HCT116 (cell line): ENCODE measurements at regions not wholly inside any gene's neighbourhood (a gene's known extent, or its start where the extent isn't known, plus 50 kb on each side); places are given as distances from the start of the nearest gene placed in this dataset.

ENCODE experiments used
- ATAC-seq: fragments of 200-7000 bp; cut with Tn5 transposase; 2 replicates; pipeline ENCODE4 v1.9.1; 2020; ENCODE audit warnings: mild to moderate bottlenecking, moderate library complexity
- BruUV-seq: library from RNA; stranded (reverse); fragments of 400-500 nt; replicated peaks from 2 replicates; lab custom pipeline; 2021; lab: Mats Ljungman, UMichigan
- CTCF ChIA-PET: fragments of 300-600 bp; sonication (Branson Sonifier 250); formaldehyde crosslinking; loops from one replicate; lab custom pipeline; 2021; ENCODE audit warnings: antibody characterized with exemption; lab: Charles Lee
- POLR2A ChIA-PET: fragments of 300-600, 350-600 bp; sonication (Branson Sonifier 250); formaldehyde crosslinking; loops from one replicate; lab custom pipeline; 2021; ENCODE audit warnings: antibody characterized with exemption; lab: Charles Lee
- RAD21 ChIA-PET, 2 experiments: fragments of 300-600 bp; sonication (Branson Sonifier 250); formaldehyde crosslinking; loops; one replicate each; lab custom pipeline; 2023; ENCODE audit warnings: low total read pairs in 2 of 2; ENCODE audit not compliant: uncharacterized antibody in 2 of 2, unreplicated experiment in 2 of 2, low non-redundant PET in 1 of 2; lab: Charles Lee
- DNase-seq: peaks from one replicate; pipeline ENCODE4 v3.0.0-alpha.2; 2010; ENCODE audit warnings: low read depth, low spot score
- H2AFZ ChIP-seq: fragments of 200-600 bp; shearing (Covaris generic), sonication (generic); 2 replicates; pipeline ENCODE4 v1.6.1; 2017; ENCODE audit warnings: low read depth, mixed run types, mixed read lengths, antibody characterized with exemption, low read length; ENCODE audit not compliant: poor library complexity, severe bottlenecking
- H3K27ac ChIP-seq: 2 replicates; pipeline ENCODE4 v1.5.1; 2012; ENCODE audit warnings: low read depth, low read length
- H3K27me3 ChIP-seq: fragments of 200-600 bp; sonication (generic); 2 replicates; pipeline ENCODE4 v1.6.1; 2016; ENCODE audit warnings: mixed run types, low read length, mixed read lengths; ENCODE audit not compliant: insufficient read depth
- H3K36me3 ChIP-seq, 2 experiments: fragments of 200-500 bp in 1 of 2; fragments of 200-600 bp in 1 of 2; sonication (Bioruptor generic) in 1 of 2; sonication (generic) in 1 of 2; 2 replicates each; pipeline versions ENCODE4 v1.5.1 to v1.6.1; 2014 to 2016; ENCODE audit warnings: low read length in 2 of 2, inconsistent platforms in 1 of 2, mixed read lengths in 1 of 2, mixed run types in 1 of 2; ENCODE audit not compliant: insufficient read depth in 2 of 2, control insufficient read depth in 1 of 2
- H3K4me1 ChIP-seq, 2 experiments: fragments of 200-600 bp in 1 of 2; sonication (generic) in 1 of 2; 2 replicates each; pipeline versions ENCODE4 v1.5.1 to v1.6.1; 2012 to 2017; ENCODE audit warnings: low read length in 2 of 2, inconsistent platforms in 1 of 2, mild to moderate bottlenecking in 1 of 2, mixed read lengths in 1 of 2, mixed run types in 1 of 2, moderate library complexity in 1 of 2; ENCODE audit not compliant: insufficient read depth in 2 of 2, control insufficient read depth in 1 of 2
- H3K4me2 ChIP-seq: fragments of 200-600 bp; sonication (generic); 2 replicates; pipeline ENCODE4 v1.6.1; 2017; ENCODE audit warnings: mixed run types, low read length, mixed read lengths
- H3K4me3 ChIP-seq, 2 experiments: fragments of 200-600 bp in 1 of 2; sonication (generic) in 1 of 2; replicated peaks in 1 of 2; 2 replicates each; pipeline ENCODE4 v1.5.1; 2011 to 2016; ENCODE audit warnings: low read length in 2 of 2, control low read depth in 1 of 2, low read depth in 1 of 2, mild to moderate bottlenecking in 1 of 2, mixed read lengths in 1 of 2, mixed run types in 1 of 2
- H3K79me2 ChIP-seq: fragments of 200-600 bp; sonication (generic); 2 replicates; pipeline ENCODE4 v1.6.1; 2017; ENCODE audit warnings: mild to moderate bottlenecking, mixed run types, low read length, moderate library complexity, mixed read lengths; ENCODE audit not compliant: insufficient read depth
- H3K9ac ChIP-seq: fragments of 200-600 bp; sonication (generic); 2 replicates; pipeline ENCODE4 v1.6.1; 2016; ENCODE audit warnings: low read length, mixed read lengths
- H3K9me2 ChIP-seq: fragments of 200-600 bp; sonication (generic), shearing (Covaris generic); 2 replicates; pipeline ENCODE4 v1.6.1; 2017; ENCODE audit warnings: mixed run types, mild to moderate bottlenecking, moderate library complexity; ENCODE audit not compliant: insufficient read depth
- H3K9me3 ChIP-seq, 2 experiments: fragments of 200-500 bp in 1 of 2; fragments of 200-600 bp in 1 of 2; sonication (Bioruptor generic) in 1 of 2; sonication (generic) in 1 of 2; 2 replicates each; pipeline ENCODE4 v1.6.1; 2014 to 2017; ENCODE audit warnings: low read length in 2 of 2, mixed read lengths in 2 of 2, inconsistent platforms in 1 of 2, low read depth in 1 of 2, mild to moderate bottlenecking in 1 of 2, mixed run types in 1 of 2, moderate library complexity in 1 of 2; ENCODE audit not compliant: control insufficient read depth in 1 of 2, insufficient read depth in 1 of 2
- H4K20me1 ChIP-seq: fragments of 200-600 bp; sonication (generic), shearing (Covaris generic); 2 replicates; pipeline ENCODE4 v1.6.1; 2017; ENCODE audit warnings: mixed run types, mild to moderate bottlenecking, moderate library complexity; ENCODE audit not compliant: insufficient read depth
- ATF3 ChIP-seq: IDR thresholded peaks from 2 replicates; pipeline ENCODE4 v1.6.1; 2012
- CBX3 ChIP-seq: IDR thresholded peaks from 2 replicates; pipeline ENCODE4 v1.6.1; 2012; ENCODE audit warnings: low read depth
- CEBPB ChIP-seq: IDR thresholded peaks from 2 replicates; pipeline ENCODE4 v1.6.1; 2012; ENCODE audit warnings: low read depth
- EZH2 ChIP-seq: fragments of 200-600 bp; sonication (generic); IDR thresholded peaks from 2 replicates; pipeline ENCODE4 v1.6.1; 2017; ENCODE audit warnings: antibody characterized with exemption, mixed run types
- EZH2phosphoT487 ChIP-seq: fragments of 200-600 bp; IDR thresholded peaks from 2 replicates; pipeline ENCODE4 v1.6.1; 2018; ENCODE audit warnings: antibody characterized with exemption, borderline replicate concordance
- FOSL1 ChIP-seq: IDR thresholded peaks from 2 replicates; pipeline ENCODE4 v1.6.1; 2012; ENCODE audit warnings: low read depth
- JUND ChIP-seq: IDR thresholded peaks from 2 replicates; pipeline ENCODE4 v1.6.1; 2012
- POLR2A ChIP-seq: IDR thresholded peaks from 2 replicates; pipeline ENCODE4 v1.7.0; 2011; ENCODE audit warnings: borderline replicate concordance; ENCODE audit not compliant: insufficient read depth, insufficient read length; ENCODE audit errors: extremely low read depth
- POLR2AphosphoS5 ChIP-seq: IDR thresholded peaks from 2 replicates; pipeline ENCODE4 v1.6.1; 2011; ENCODE audit warnings: mild to moderate bottlenecking, low read depth, low read length, moderate library complexity
- SIN3A ChIP-seq: IDR thresholded peaks from 2 replicates; pipeline ENCODE4 v1.6.1; 2012; ENCODE audit warnings: low read depth
- SP1 ChIP-seq: IDR thresholded peaks from 2 replicates; pipeline ENCODE4 v1.6.1; 2012; ENCODE audit warnings: low read depth
- SRF ChIP-seq: IDR thresholded peaks from 2 replicates; pipeline ENCODE4 v1.6.1; 2012; ENCODE audit warnings: low read depth
- TCF7L2 ChIP-seq: IDR thresholded peaks from 2 replicates; pipeline ENCODE4 v1.7.0; 2011; ENCODE audit warnings: borderline replicate concordance, inconsistent platforms; ENCODE audit not compliant: insufficient read depth, insufficient read length; ENCODE audit errors: extremely low read depth
- ZFX ChIP-seq: fragments of 450-650 bp; IDR thresholded peaks from 2 replicates; pipeline ENCODE4 v1.6.1; 2017
- intact Hi-C: fragments of 100-400 bp; cut with micrococcal nuclease; formaldehyde crosslinking; loops from 2 replicates; pipeline ENCODE4 v1.10.0; 2022
- TF ChIP-seq, protein P1 (sequence below): IDR thresholded peaks from 2 replicates; pipeline ENCODE4 v1.6.1; 2012; ENCODE audit warnings: low read depth
- TF ChIP-seq, protein P2 (sequence below), 3 experiments: fragments of 200-600 bp in 1 of 3; sonication (generic) in 1 of 3; IDR thresholded peaks in 2 of 3; conservative IDR thresholded peaks in 1 of 3; 2 replicates each; pipeline ENCODE4 v1.5.1; 2012 to 2017; ENCODE audit warnings: low read depth in 2 of 3, low read length in 2 of 3, antibody characterized with exemption in 1 of 3, borderline replicate concordance in 1 of 3, control low read depth in 1 of 3, mild to moderate bottlenecking in 1 of 3, mixed read lengths in 1 of 3, mixed run types in 1 of 3, moderate library complexity in 1 of 3; ENCODE audit not compliant: insufficient read depth in 1 of 3

DNA sequence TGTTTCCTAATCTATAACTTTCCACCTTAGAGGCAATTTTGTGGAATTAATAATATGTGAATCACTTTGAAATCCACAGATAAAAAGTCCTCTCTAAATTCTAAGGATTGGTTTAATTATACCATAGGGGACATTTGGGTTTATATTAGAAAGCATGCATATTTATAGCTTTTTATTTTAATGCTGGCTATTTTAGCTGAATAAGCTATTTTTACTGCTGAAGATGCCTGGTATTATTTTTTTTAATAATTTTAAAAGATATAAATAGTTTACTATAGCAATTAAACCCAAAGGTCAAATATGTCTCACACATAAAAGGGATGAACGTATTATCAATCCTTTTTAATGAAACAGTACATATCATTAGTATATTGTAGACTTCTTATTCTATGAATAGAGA is 415.4 kb downstream of the MAGEB5 start:
- Histone ChIP-seq H2AFZ (no peak overlapping the region), H3K4me2 (no peak overlapping the region), H4K20me1 (no peaks in the 10 kb centered on the region), H3K27me3 (no peaks in the 10 kb centered on the region), H3K79me2 (no peaks in the 10 kb centered on the region), H3K27ac (no peak overlapping the region), H3K9me2 (no peaks in the 10 kb centered on the region), H3K9ac (no peak overlapping the region), H3K4me3 (no peak overlapping the region), H3K36me3 (no peaks in the 10 kb centered on the region), H3K4me1 (no peaks in the 10 kb centered on the region), H3K9me3 (no peaks in the 10 kb centered on the region)
- intact Hi-C loops, result no loop called here
- TF ChIP-seq JUND (no peak), SIN3A (no peak), POLR2A (no peak), CEBPB (no peak), EZH2 (no peak), FOSL1 (no peak), EZH2phosphoT487 (no peak), POLR2AphosphoS5 (no peak), ATF3 (no peak), TCF7L2 (no peak), CBX3 (no peak), SRF (no peak), ZFX (no peak), SP1 (no peak)
- TF ChIP-seq, protein P1, sequence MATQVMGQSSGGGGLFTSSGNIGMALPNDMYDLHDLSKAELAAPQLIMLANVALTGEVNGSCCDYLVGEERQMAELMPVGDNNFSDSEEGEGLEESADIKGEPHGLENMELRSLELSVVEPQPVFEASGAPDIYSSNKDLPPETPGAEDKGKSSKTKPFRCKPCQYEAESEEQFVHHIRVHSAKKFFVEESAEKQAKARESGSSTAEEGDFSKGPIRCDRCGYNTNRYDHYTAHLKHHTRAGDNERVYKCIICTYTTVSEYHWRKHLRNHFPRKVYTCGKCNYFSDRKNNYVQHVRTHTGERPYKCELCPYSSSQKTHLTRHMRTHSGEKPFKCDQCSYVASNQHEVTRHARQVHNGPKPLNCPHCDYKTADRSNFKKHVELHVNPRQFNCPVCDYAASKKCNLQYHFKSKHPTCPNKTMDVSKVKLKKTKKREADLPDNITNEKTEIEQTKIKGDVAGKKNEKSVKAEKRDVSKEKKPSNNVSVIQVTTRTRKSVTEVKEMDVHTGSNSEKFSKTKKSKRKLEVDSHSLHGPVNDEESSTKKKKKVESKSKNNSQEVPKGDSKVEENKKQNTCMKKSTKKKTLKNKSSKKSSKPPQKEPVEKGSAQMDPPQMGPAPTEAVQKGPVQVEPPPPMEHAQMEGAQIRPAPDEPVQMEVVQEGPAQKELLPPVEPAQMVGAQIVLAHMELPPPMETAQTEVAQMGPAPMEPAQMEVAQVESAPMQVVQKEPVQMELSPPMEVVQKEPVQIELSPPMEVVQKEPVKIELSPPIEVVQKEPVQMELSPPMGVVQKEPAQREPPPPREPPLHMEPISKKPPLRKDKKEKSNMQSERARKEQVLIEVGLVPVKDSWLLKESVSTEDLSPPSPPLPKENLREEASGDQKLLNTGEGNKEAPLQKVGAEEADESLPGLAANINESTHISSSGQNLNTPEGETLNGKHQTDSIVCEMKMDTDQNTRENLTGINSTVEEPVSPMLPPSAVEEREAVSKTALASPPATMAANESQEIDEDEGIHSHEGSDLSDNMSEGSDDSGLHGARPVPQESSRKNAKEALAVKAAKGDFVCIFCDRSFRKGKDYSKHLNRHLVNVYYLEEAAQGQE, result no peak
- TF ChIP-seq, protein P2, sequence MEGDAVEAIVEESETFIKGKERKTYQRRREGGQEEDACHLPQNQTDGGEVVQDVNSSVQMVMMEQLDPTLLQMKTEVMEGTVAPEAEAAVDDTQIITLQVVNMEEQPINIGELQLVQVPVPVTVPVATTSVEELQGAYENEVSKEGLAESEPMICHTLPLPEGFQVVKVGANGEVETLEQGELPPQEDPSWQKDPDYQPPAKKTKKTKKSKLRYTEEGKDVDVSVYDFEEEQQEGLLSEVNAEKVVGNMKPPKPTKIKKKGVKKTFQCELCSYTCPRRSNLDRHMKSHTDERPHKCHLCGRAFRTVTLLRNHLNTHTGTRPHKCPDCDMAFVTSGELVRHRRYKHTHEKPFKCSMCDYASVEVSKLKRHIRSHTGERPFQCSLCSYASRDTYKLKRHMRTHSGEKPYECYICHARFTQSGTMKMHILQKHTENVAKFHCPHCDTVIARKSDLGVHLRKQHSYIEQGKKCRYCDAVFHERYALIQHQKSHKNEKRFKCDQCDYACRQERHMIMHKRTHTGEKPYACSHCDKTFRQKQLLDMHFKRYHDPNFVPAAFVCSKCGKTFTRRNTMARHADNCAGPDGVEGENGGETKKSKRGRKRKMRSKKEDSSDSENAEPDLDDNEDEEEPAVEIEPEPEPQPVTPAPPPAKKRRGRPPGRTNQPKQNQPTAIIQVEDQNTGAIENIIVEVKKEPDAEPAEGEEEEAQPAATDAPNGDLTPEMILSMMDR (IDR thresholded peaks at IDR 0.05 in 2 of 3, conservative IDR thresholded peaks at IDR 0.05 in 1 of 3; ENCODE audit: borderline replicate concordance in 1 of 3, insufficient read depth in 1 of 3, low read depth in 2 of 3, low read length in 2 of 3), result no peak
- ChIA-PET RAD21 (no interaction called here), CTCF (no interaction called here), POLR2A (no interaction called here)
- no TSS peak for BruUV-seq
- DNase-seq (no peak), ATAC-seq (no peak)
